AG10803 (cell line): ENCODE measurements at regions not wholly inside any gene's neighbourhood (a gene's known extent, or its start where the extent isn't known, plus 50 kb on each side); places are given as distances from the start of the nearest gene placed in this dataset.

Experiments used
- DNase-seq: peaks from one replicate; pipeline ENCODE4 v3.0.0; 2010; ENCODE audit warnings: low read depth
- H3K4me3 ChIP-seq: 2 replicates; pipeline ENCODE4 v1.5.1; 2011; ENCODE audit warnings: mild to moderate bottlenecking, low read length, control low read depth
- TF ChIP-seq, protein P1 (sequence below): conservative IDR thresholded peaks from 2 replicates; pipeline ENCODE4 v1.5.1; 2011; ENCODE audit warnings: mild to moderate bottlenecking, low read length, control low read depth, inconsistent platforms

- TF ChIP-seq, protein P1, sequence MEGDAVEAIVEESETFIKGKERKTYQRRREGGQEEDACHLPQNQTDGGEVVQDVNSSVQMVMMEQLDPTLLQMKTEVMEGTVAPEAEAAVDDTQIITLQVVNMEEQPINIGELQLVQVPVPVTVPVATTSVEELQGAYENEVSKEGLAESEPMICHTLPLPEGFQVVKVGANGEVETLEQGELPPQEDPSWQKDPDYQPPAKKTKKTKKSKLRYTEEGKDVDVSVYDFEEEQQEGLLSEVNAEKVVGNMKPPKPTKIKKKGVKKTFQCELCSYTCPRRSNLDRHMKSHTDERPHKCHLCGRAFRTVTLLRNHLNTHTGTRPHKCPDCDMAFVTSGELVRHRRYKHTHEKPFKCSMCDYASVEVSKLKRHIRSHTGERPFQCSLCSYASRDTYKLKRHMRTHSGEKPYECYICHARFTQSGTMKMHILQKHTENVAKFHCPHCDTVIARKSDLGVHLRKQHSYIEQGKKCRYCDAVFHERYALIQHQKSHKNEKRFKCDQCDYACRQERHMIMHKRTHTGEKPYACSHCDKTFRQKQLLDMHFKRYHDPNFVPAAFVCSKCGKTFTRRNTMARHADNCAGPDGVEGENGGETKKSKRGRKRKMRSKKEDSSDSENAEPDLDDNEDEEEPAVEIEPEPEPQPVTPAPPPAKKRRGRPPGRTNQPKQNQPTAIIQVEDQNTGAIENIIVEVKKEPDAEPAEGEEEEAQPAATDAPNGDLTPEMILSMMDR = no peak
- no peak for DNase-seq
- no peak overlapping the region for H3K4me3 ChIP-seq
These were observed 245.1 kb downstream of the GXYLT1 start for GRCh38 chr12:41899577-41899976.

DNA sequence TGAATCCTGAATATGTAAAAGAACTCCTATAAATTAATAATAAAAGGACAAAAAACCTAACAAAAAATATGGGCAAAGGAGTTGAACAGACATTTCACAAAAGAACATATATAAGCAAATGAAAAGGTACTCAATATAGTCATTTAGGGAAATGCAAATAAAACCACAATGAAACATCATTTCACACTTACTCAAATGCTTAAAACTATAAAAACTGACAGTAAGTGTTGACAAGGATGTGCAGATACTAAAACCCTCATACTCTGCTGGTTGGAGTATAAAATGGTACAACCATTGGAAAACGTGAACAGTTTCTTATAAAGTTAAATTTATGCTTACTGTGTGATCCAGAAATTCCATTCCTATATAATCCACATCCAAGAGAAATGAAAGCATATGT is 247.1 kb downstream of the GXYLT1 start:
- TF ChIP-seq, protein P1 = no peak
- DNase-seq = no peak
- H3K4me3 ChIP-seq = no peak overlapping the region

DNA sequence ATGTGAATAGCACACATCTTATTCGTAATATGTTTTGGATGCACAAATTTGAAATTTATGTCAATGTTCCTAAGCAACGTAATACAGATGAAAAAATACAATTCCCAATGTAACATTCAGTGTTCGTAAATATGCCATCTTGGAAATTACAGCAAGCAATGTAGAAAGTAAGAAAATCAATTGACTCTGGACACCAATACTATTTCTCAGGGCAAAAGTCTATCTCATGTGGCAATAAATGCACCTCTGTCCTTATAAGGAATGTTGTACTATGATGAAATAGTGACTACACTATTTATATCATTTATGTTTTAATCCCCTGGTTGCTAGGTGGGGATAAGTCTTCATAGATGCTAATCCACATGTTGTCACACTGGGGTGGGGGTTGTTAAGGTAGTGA is 251.2 kb downstream of the GXYLT1 start:
- DNase-seq = no peak
- no peak overlapping the region for H3K4me3 ChIP-seq
- TF ChIP-seq, protein P1 = no peak

GRCh38 chr12:41892302-41892701 is 252.4 kb downstream of the GXYLT1 start:
- TF ChIP-seq, protein P1 = no peak
- no peak for DNase-seq
- H3K4me3 ChIP-seq = no peak overlapping the region

DNA sequence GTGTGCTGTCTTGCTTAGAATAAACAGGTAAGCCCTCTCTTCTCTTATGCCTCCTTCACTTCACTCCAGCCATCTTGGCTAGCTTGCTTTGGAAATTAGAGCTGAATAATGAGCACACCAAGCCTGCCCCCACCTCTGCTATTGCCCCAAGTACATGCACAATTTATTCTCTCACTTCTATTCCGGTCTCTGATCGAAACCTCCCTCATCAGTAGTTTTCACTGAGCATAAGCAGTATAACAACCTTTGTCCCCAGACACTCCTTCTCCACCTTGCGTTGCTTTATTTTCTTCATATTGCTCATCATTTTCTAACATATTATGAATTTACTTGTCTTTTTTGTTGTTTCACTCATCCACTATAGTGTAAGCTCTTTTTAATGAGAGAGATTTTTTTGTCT is 253.4 kb downstream of the GXYLT1 start:
- TF ChIP-seq, protein P1 = no peak
- H3K4me3 ChIP-seq = no peak overlapping the region
- DNase-seq = no peak

- DNase-seq = no peak
- TF ChIP-seq, protein P1 = no peak
- H3K4me3 ChIP-seq = no peak overlapping the region
These were observed 256.4 kb downstream of the GXYLT1 start for GRCh38 chr12:41888285-41888684.

DNA sequence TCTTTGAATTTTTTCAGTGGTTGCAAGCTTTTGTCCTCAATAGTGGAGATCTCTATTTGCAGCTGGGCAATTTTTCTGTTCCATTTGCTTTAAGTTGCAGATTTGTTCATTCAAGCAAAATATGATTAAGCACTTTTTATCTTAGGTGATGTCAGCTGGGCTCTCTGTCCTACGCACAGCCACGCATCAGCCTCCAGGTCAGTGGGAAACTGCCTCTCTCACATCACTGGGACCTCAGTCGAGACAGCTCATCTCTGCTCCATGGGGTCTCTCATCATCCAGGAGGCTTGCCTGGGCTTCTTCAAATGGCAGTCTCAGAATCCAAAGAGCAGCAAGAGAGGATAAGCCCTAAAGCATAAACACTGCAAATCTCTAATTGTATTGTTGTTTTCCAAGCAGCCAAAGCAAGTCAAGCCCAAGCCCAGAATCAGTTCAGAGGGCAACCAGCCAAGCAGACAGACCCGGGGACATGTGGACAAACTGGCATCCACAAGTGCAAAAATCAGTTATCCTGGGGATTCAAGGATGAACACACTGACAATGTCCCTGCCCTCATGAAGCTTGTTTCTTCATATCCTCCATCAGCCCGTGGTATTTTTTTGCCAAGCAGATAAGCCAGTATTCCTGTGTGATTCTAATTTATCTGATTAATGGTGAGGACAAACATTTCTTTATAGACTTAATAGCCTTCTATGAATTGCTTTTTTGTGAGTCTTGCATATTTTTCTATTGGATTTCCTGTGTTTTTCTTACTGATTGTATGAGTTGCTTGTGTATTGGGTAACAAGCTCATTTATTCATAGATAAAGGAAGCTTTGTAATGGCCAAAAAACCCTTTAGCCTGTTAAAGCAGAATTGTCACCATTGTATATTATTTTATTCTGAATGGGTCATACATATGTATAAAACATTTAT is 262.5 kb downstream of the GXYLT1 start:
- DNase-seq = no peak
- TF ChIP-seq, protein P1 = no peak
- H3K4me3 ChIP-seq = no peak overlapping the region
